Esophagus squamous epithelium (tissue), 4 donors: ENCODE measurements at regions not wholly inside any gene's neighbourhood (a gene's known extent, or its start where the extent isn't known, plus 50 kb on each side); places are given as distances from the start of the nearest gene placed in this dataset.

Experiments used
- CTCF ChIP-seq, 6 experiments: fragments of 450-650 bp in 4 of 6; fragments of 200-600 bp in 2 of 6; sonication (generic) in 2 of 6; IDR thresholded peaks; one replicate each; pipeline ENCODE4 v1.5.1; 2016 to 2019; ENCODE audit warnings: antibody characterized with exemption in 6 of 6, mild to moderate bottlenecking in 4 of 6, moderate library complexity in 4 of 6
- POLR2A ChIP-seq, 4 donors: fragments of 450-650 bp; IDR thresholded peaks; one replicate each; pipeline ENCODE4 v1.6.1; 2017; ENCODE audit warnings: antibody characterized with exemption in 4 of 4, mild to moderate bottlenecking in 4 of 4, moderate library complexity in 3 of 4

GRCh38 chr9:115191667-115192066 lies 73.7 kb upstream of the TNC start:
- no peak for TF ChIP-seq CTCF (IDR thresholded peaks at IDR 0.05)
- TF ChIP-seq POLR2A (IDR thresholded peaks at IDR 0.05): no peak
